PC-9 (cell line): ENCODE measurements at regions not wholly inside any gene's neighbourhood (a gene's known extent, or its start where the extent isn't known, plus 50 kb on each side); places are given as distances from the start of the nearest gene placed in this dataset.

ENCODE experiments used
- CTCF ChIP-seq: fragments of 200-600 bp; sonication (generic); conservative IDR thresholded peaks from 2 replicates; pipeline ENCODE4 v1.6.1; 2017; ENCODE audit warnings: mixed run types, antibody characterized with exemption, mild to moderate bottlenecking, moderate library complexity
- EZH2 ChIP-seq: fragments of 200-600 bp; sonication (generic); IDR thresholded peaks from 2 replicates; pipeline ENCODE4 v1.8.0; 2017; ENCODE audit warnings: antibody characterized with exemption, low read depth

- TF ChIP-seq CTCF: no peak
- TF ChIP-seq EZH2: no peak
Observed at GRCh38 chr13:61466280-61466679, 50.6 kb upstream of the PCDH20 start.
